ENCODE measurements at regions not wholly inside any gene's neighbourhood (a gene's known extent, or its start where the extent isn't known, plus 50 kb on each side); places are given as distances from the start of the nearest gene placed in this dataset.

DNA sequence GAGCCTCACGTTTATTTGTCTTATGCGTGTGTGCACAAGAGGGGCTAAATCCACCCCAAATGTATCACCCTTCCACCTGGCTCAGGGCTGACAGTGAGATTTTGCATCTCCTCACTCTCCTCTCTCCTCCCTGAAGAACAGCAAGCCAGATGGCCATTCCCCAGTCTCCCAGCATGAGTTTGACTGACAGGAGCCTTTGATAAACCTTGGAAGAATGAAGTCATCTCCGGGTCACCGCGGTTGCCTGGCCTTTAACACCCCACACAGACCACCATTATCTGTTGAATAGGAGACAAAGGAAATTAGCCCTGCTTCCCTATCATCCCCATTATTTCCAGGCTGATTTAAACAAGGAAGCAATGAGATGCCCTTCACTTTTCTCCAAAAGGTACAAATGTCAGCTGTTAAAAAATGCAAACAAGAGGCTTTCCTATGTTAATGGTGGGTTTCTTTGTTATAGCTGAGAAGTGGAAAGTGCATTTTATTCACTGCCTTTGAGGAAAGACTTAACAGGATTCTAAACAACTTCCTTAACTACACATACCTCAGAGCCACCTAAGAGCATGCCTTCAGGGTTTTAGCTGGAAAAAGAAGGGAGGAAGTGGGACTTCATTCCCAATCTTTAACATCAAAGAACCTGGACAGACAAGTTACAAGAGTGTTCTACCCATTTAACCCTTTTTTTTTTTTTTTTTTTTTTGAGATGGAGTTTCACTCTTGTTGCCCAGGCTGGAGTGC lies 524.8 kb upstream of the ID4 start (continued):
- TF ChIP-seq SRF (IDR thresholded peaks at IDR 0.05; ENCODE audit: low read depth, low read length) (no peak), SP2 (IDR thresholded peaks at IDR 0.05; ENCODE audit: low read length) (no peak), TBP (IDR thresholded peaks at IDR 0.05; ENCODE audit: low read depth, low read length) (no peak), GABPA (IDR thresholded peaks at IDR 0.05; ENCODE audit: borderline replicate concordance, insufficient read depth, low read length) (no peak), PHF8 (conservative IDR thresholded peaks at IDR 0.05; ENCODE audit: low read depth, low read length) (no peak), JUND (IDR thresholded peaks at IDR 0.05; ENCODE audit: low read length) (peak; percentile 79), CREB1 (IDR thresholded peaks at IDR 0.05) (no peak; the same call in 1 of the 2 replicates), POLR2A (IDR thresholded peaks at IDR 0.05; ENCODE audit: control extremely low read depth in 1 of 2, low read depth in 2 of 2, low read length in 2 of 2) (no peak)
- TF ChIP-seq, protein P1, sequence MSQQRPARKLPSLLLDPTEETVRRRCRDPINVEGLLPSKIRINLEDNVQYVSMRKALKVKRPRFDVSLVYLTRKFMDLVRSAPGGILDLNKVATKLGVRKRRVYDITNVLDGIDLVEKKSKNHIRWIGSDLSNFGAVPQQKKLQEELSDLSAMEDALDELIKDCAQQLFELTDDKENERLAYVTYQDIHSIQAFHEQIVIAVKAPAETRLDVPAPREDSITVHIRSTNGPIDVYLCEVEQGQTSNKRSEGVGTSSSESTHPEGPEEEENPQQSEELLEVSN (IDR thresholded peaks at IDR 0.05): no peak

Data from H1 (cell line).